IMR-90 (cell line): ENCODE measurements at regions not wholly inside any gene's neighbourhood (a gene's known extent, or its start where the extent isn't known, plus 50 kb on each side); places are given as distances from the start of the nearest gene placed in this dataset.

Source experiments
- ATAC-seq: fragments of 200-7000 bp; cut with Tn5 transposase; 2 replicates; pipeline ENCODE4 v1.9.1; 2020; ENCODE audit warnings: low read depth, mild to moderate bottlenecking, moderate library complexity
- BruUV-seq: library from RNA; stranded (reverse); fragments of 400-500 nt; replicated peaks from 2 replicates; lab custom pipeline; 2021; lab: Mats Ljungman, UMichigan
- CTCF ChIA-PET: fragments of 300-600 bp; formaldehyde crosslinking; extraction: SDS; loops from one replicate; lab custom pipeline; 2021; ENCODE audit warnings: antibody characterized with exemption; lab: Yijun Ruan, JAX
- POLR2A ChIA-PET: fragments of 300-600 bp; sonication (Branson Sonifier 250); formaldehyde crosslinking; loops from one replicate; lab custom pipeline; 2022; ENCODE audit warnings: antibody characterized with exemption; ENCODE audit not compliant: unreplicated experiment; lab: Charles Lee
- DNase-seq: peaks from one replicate; pipeline ENCODE4 v3.0.0; 2013
- H2AFZ ChIP-seq: replicated peaks from 2 replicates; pipeline ENCODE3; 2013; ENCODE audit warnings: low read length, mild to moderate bottlenecking; ENCODE audit not compliant: poor library complexity
- H2AK5ac ChIP-seq: 2 replicates; pipeline ENCODE4 v1.6.1; 2013; ENCODE audit warnings: low read depth, low read length, inconsistent platforms
- H2AK9ac ChIP-seq: replicated peaks from 2 replicates; pipeline ENCODE3; 2013; ENCODE audit warnings: mild to moderate bottlenecking, low read depth, low read length, moderate library complexity; ENCODE audit not compliant: poor library complexity
- H2BK120ac ChIP-seq: 2 replicates; pipeline ENCODE4 v1.6.1; 2013; ENCODE audit warnings: low read depth, low read length, inconsistent platforms
- H2BK15ac ChIP-seq: 3 replicates; pipeline ENCODE4 v1.6.1; 2013; ENCODE audit warnings: low read depth, low read length, inconsistent platforms
- H2BK20ac ChIP-seq: 2 replicates; pipeline ENCODE4 v1.6.1; 2013; ENCODE audit warnings: low read depth, mild to moderate bottlenecking, inconsistent platforms, low read length, moderate library complexity
- H2BK5ac ChIP-seq: 2 replicates; pipeline ENCODE4 v1.6.1; 2013; ENCODE audit warnings: mild to moderate bottlenecking, low read depth, low read length, inconsistent platforms; ENCODE audit not compliant: poor library complexity, severe bottlenecking
- H3K14ac ChIP-seq: replicated peaks from 2 replicates; pipeline ENCODE4 v1.6.1; 2013; ENCODE audit warnings: low read depth, low read length, inconsistent platforms
- H3K18ac ChIP-seq: 2 replicates; pipeline ENCODE4 v1.6.1; 2013; ENCODE audit warnings: low read depth, low read length, control low read depth
- H3K23ac ChIP-seq: 2 replicates; pipeline ENCODE4 v1.6.1; 2013; ENCODE audit warnings: low read depth, low read length, inconsistent platforms
- H3K27ac ChIP-seq: 2 replicates; pipeline ENCODE4 v1.5.1; 2013; ENCODE audit warnings: mild to moderate bottlenecking, control low read depth, low read length; ENCODE audit not compliant: insufficient read depth
- H3K27me3 ChIP-seq: 2 replicates; pipeline ENCODE4 v1.6.1; 2013; ENCODE audit warnings: low read length; ENCODE audit not compliant: control insufficient read depth, insufficient read depth
- H3K36me3 ChIP-seq: 2 replicates; pipeline ENCODE4 v1.6.1; 2013; ENCODE audit warnings: low read length, mixed read lengths; ENCODE audit not compliant: control insufficient read depth, insufficient read depth
- H3K4ac ChIP-seq: 2 replicates; pipeline ENCODE4 v1.6.1; 2013; ENCODE audit warnings: low read depth, low read length, inconsistent platforms
- H3K4me1 ChIP-seq: 2 replicates; pipeline ENCODE4 v1.6.1; 2013; ENCODE audit warnings: low read length, mixed read lengths; ENCODE audit not compliant: control insufficient read depth, insufficient read depth
- H3K4me2 ChIP-seq: 2 replicates; pipeline ENCODE4 v1.6.1; 2013; ENCODE audit warnings: low read depth, mild to moderate bottlenecking, control low read depth, low read length, moderate library complexity
- H3K4me3 ChIP-seq: 2 replicates; pipeline ENCODE4 v1.5.1; 2013; ENCODE audit warnings: low read depth, mild to moderate bottlenecking, control low read depth, low read length, moderate library complexity; ENCODE audit not compliant: insufficient read depth
- H3K56ac ChIP-seq: 2 replicates; pipeline ENCODE4 v1.6.1; 2013; ENCODE audit warnings: low read length, inconsistent platforms; ENCODE audit not compliant: insufficient read depth; ENCODE audit errors: extremely low read depth
- H3K79me1 ChIP-seq, 2 experiments: 2 replicates each; pipeline ENCODE4 v1.6.1; 2013; ENCODE audit warnings: low read length in 2 of 2, inconsistent platforms in 1 of 2, low read depth in 1 of 2
- H3K9ac ChIP-seq: 2 replicates; pipeline ENCODE4 v1.6.1; 2013; ENCODE audit warnings: low read depth, low read length, control low read depth
- H3K9me1 ChIP-seq: 2 replicates; pipeline ENCODE4 v1.6.1; 2013; ENCODE audit warnings: low read length, inconsistent platforms; ENCODE audit not compliant: insufficient read depth
- H3K9me3 ChIP-seq: 2 replicates; pipeline ENCODE4 v1.6.1; 2013; ENCODE audit warnings: low read length; ENCODE audit not compliant: control insufficient read depth, insufficient read depth
- H4K20me1 ChIP-seq: 2 replicates; pipeline ENCODE4 v1.6.1; 2013; ENCODE audit warnings: low read length, inconsistent platforms; ENCODE audit not compliant: insufficient read depth
- H4K5ac ChIP-seq: 2 replicates; pipeline ENCODE4 v1.6.1; 2013; ENCODE audit warnings: mild to moderate bottlenecking, low read depth, low read length, control low read depth
- H4K8ac ChIP-seq, 2 experiments: 2 replicates each; pipeline ENCODE4 v1.6.1; 2013; ENCODE audit warnings: low read depth in 2 of 2, low read length in 2 of 2, control low read depth in 1 of 2, inconsistent platforms in 1 of 2
- H4K91ac ChIP-seq: 2 replicates; pipeline ENCODE4 v1.6.1; 2013; ENCODE audit warnings: low read depth, low read length, inconsistent platforms; ENCODE audit not compliant: insufficient read depth
- BHLHE40 ChIP-seq: fragments of 150-350 bp; IDR thresholded peaks from 2 replicates; pipeline ENCODE4 v1.6.1; 2016; ENCODE audit warnings: mild to moderate bottlenecking, low read depth, low read length
- CEBPB ChIP-seq: IDR thresholded peaks from 2 replicates; pipeline ENCODE4 v1.6.1; 2012; ENCODE audit warnings: low read depth, low read length, improper control_type of control experiment
- CHD1 ChIP-seq: IDR thresholded peaks from 2 replicates; pipeline ENCODE4 v1.6.1; 2012; ENCODE audit warnings: low read depth, low read length, improper control_type of control experiment
- CTCF ChIP-seq: conservative IDR thresholded peaks from 2 replicates; pipeline ENCODE4 v1.5.1; 2012; ENCODE audit warnings: mild to moderate bottlenecking, low read depth, low read length, improper control_type of control experiment
- ELK1 ChIP-seq: fragments of 150-350 bp; IDR thresholded peaks from 2 replicates; pipeline ENCODE4 v1.6.1; 2016; ENCODE audit warnings: low read depth, mild to moderate bottlenecking, low read length, moderate library complexity, borderline replicate concordance
- FOS ChIP-seq: fragments of 150-350 bp; IDR thresholded peaks from 2 replicates; pipeline ENCODE4 v1.6.1; 2016; ENCODE audit warnings: low read depth, low read length
- MAFK ChIP-seq: IDR thresholded peaks from 2 replicates; pipeline ENCODE4 v1.6.1; 2012; ENCODE audit warnings: low read depth, low read length, improper control_type of control experiment
- MAZ ChIP-seq: IDR thresholded peaks from 2 replicates; pipeline ENCODE4 v1.6.1; 2012; ENCODE audit warnings: low read depth, mild to moderate bottlenecking, low read length, improper control_type of control experiment, moderate library complexity, borderline replicate concordance
- MXI1 ChIP-seq: IDR thresholded peaks from 2 replicates; pipeline ENCODE4 v1.6.1; 2012; ENCODE audit warnings: low read depth, mild to moderate bottlenecking, low read length, moderate library complexity, borderline replicate concordance
- NFE2L2 ChIP-seq: fragments of 150-350 bp; IDR thresholded peaks from 2 replicates; pipeline ENCODE4 v1.6.1; 2016; ENCODE audit warnings: low read depth, mild to moderate bottlenecking, low read length
- POLR2A ChIP-seq: IDR thresholded peaks from 2 replicates; pipeline ENCODE4 v1.6.1; 2012; ENCODE audit warnings: mild to moderate bottlenecking, low read depth, low read length
- RAD21 ChIP-seq: IDR thresholded peaks from 2 replicates; pipeline ENCODE4 v1.6.1; 2012; ENCODE audit warnings: low read length, improper control_type of control experiment
- RCOR1 ChIP-seq: IDR thresholded peaks from 2 replicates; pipeline ENCODE4 v1.6.1; 2012; ENCODE audit warnings: mild to moderate bottlenecking, low read length, improper control_type of control experiment; ENCODE audit not compliant: insufficient replicate concordance
- RFX5 ChIP-seq: IDR thresholded peaks from 2 replicates; pipeline ENCODE4 v1.8.0; 2012; ENCODE audit warnings: low read depth, mild to moderate bottlenecking, low read length, moderate library complexity
- SMC3 ChIP-seq: fragments of 150-350 bp; IDR thresholded peaks from 2 replicates; pipeline ENCODE4 v1.6.1; 2016; ENCODE audit warnings: low read depth, mild to moderate bottlenecking, antibody characterized with exemption, low read length, moderate library complexity
- USF2 ChIP-seq: fragments of 150-350 bp; IDR thresholded peaks from 2 replicates; pipeline ENCODE4 v1.6.1; 2017; ENCODE audit warnings: mild to moderate bottlenecking, antibody characterized with exemption, low read length, low read depth
- WGBS, 2 experiments: methylation state at CpG; one replicate each; pipeline versions ENCODE4 v1.1.5 to v1.1.7; 2013; ENCODE audit warnings: missing lambda C conversion rate in 2 of 2; ENCODE audit not compliant: insufficient read length in 1 of 2; ENCODE audit errors: extremely low coverage in 2 of 2; 5-methylcytosine and 5-hydroxymethylcytosine counted together
- dilution Hi-C: fragments of 300-500 bp; cut with HindIII; formaldehyde crosslinking; loops from one replicate; pipeline ENCODE4 v1.14.3; 2018; ENCODE audit warnings: low sequenced_read_pairs; ENCODE audit not compliant: unreplicated experiment
- in situ Hi-C: fragments of 300-500 bp; cut with MboI; formaldehyde crosslinking; loops from 3 replicates; pipeline ENCODE4 v1.14.3; 2019; ENCODE audit warnings: low sequenced_read_pairs, inconsistent platforms, mixed read lengths
- intact Hi-C: fragments of 100-400 bp; cut with micrococcal nuclease; formaldehyde crosslinking; loops from 2 replicates; pipeline ENCODE4 v1.10.0; 2022

- no CpG with 5 or more reads among the region's 4 CpGs for WGBS, 2 experiments
- Histone ChIP-seq H4K8ac (no peak overlapping the region), H3K9ac (no peak overlapping the region), H2BK120ac (no peak overlapping the region), H3K56ac (no peak overlapping the region), H4K91ac (no peak overlapping the region), H3K27me3 (no peaks in the 10 kb centered on the region), H2AK9ac (no peak overlapping the region), H2BK5ac (no peak overlapping the region), H3K4me1 (no peaks in the 10 kb centered on the region), H4K5ac (no peak overlapping the region), H2BK15ac (no peak overlapping the region), H3K4me3 (no peak overlapping the region), H3K4ac (no peak overlapping the region), H3K4me2 (no peak overlapping the region), H3K18ac (no peak overlapping the region), H3K9me3 (peaks cover 5% of the 10 kb centered on the region), H3K79me1 (no peaks in the 10 kb centered on the region), H2AFZ (no peak overlapping the region), H3K14ac (no peak overlapping the region), H4K20me1 (no peaks in the 10 kb centered on the region), H3K23ac (no peak overlapping the region), H2AK5ac (no peak overlapping the region), H3K9me1 (no peaks in the 10 kb centered on the region), H3K27ac (no peak overlapping the region), H2BK20ac (no peak overlapping the region), H3K36me3 (no peaks in the 10 kb centered on the region)
- BruUV-seq, result no TSS peak
- TF ChIP-seq MAZ (no peak), USF2 (no peak), POLR2A (no peak), CEBPB (no peak), MAFK (no peak), CTCF (no peak), RCOR1 (no peak), RAD21 (no peak), MXI1 (no peak), ELK1 (no peak), BHLHE40 (no peak), RFX5 (no peak), SMC3 (no peak), CHD1 (no peak), FOS (no peak), NFE2L2 (no peak)
- DNase-seq (no peak), ATAC-seq (no peak)
- intact Hi-C loops, result no loop called here
- POLR2A ChIA-PET, result no interaction called here
- CTCF ChIA-PET, result no interaction called here
- in situ Hi-C loops, result no loop called here
- dilution Hi-C loops, result no loop called here
These were observed 1631.9 kb upstream of the CDH6 start for GRCh38 chr5:29561564-29561963.
